ENCODE measurements at regions not wholly inside any gene's neighbourhood (a gene's known extent, or its start where the extent isn't known, plus 50 kb on each side); places are given as distances from the start of the nearest gene placed in this dataset.

DNA sequence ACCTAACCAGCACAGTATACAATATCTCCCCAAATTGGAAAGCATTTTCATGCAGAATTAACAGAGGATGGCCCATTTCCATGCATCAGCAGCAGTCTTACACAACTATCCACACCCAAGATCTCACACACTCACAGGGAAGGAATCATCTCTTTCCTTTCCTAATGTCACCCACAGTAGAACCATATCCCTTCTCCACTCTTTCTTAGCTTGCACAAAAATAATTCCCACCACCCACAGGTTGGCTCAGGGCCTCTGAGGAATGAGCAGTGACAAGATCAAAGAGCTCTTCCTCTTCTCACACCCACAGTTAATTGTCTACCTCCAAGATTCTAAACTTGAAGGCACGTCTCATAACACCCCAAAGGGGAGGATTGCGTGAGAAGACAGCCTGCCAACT is 217.7 kb upstream of the VEGFC start:
- Histone ChIP-seq H3K4me2 (ENCODE audit: low read depth, low read length) (no peak overlapping the region), H3K36me3 (replicated peaks in 1 of 2; ENCODE audit: control insufficient read depth in 1 of 2, insufficient read depth in 2 of 2, low read length in 2 of 2) (no peaks in the 10 kb centered on the region), H3K27me3 (ENCODE audit: control insufficient read depth in 1 of 2, insufficient read depth in 2 of 2, low read length in 2 of 2) (no peaks in the 10 kb centered on the region), H3K4me3 (replicated peaks in 1 of 3; ENCODE audit: insufficient read depth in 1 of 3, low read depth in 2 of 3, low read length in 3 of 3) (no peak overlapping the region), H3K9ac (ENCODE audit: insufficient read depth, low read depth, low read length) (no peak overlapping the region), H3K9me3 (ENCODE audit: low read length) (peaks cover 13% of the 10 kb centered on the region), H3K79me2 (ENCODE audit: insufficient read depth, low read length) (no peaks in the 10 kb centered on the region), H4K20me1 (ENCODE audit: insufficient read depth, low read length) (no peaks in the 10 kb centered on the region), H2AFZ (ENCODE audit: low read length) (no peak overlapping the region), H3K4me1 (ENCODE audit: insufficient read depth, low read length) (no peaks in the 10 kb centered on the region), H3K27ac (ENCODE audit: extremely low read length, insufficient read depth, low read length) (no peak overlapping the region)
- in situ Hi-C loops (cut with HindIII; ENCODE audit: extremely low pct_ligation_motif_present, low pct_unique_long_range_greater_than_20kb) (no loop called here), intact Hi-C loops (cut with micrococcal nuclease; ENCODE audit: unreplicated experiment) (no loop called here)
- ChIA-PET POLR2A (no interaction called here), CTCF (ENCODE audit: low intra/inter-chr PET ratio, low total read pairs) (no interaction called here)
- BruUV-seq (replicated peaks) = no TSS peak
- no peak for FAIRE-seq
- no peak for DNase-seq (ENCODE audit: low spot score)
- WGBS (ENCODE audit: low lambda C conversion rate) = 0% methylated on average over 2 of the region's 2 CpGs
- ATAC-seq = no peak
- TF ChIP-seq, protein P1, sequence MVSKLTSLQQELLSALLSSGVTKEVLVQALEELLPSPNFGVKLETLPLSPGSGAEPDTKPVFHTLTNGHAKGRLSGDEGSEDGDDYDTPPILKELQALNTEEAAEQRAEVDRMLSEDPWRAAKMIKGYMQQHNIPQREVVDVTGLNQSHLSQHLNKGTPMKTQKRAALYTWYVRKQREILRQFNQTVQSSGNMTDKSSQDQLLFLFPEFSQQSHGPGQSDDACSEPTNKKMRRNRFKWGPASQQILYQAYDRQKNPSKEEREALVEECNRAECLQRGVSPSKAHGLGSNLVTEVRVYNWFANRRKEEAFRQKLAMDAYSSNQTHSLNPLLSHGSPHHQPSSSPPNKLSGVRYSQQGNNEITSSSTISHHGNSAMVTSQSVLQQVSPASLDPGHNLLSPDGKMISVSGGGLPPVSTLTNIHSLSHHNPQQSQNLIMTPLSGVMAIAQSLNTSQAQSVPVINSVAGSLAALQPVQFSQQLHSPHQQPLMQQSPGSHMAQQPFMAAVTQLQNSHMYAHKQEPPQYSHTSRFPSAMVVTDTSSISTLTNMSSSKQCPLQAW (CRISPR knock-in tag; IDR thresholded peaks at IDR 0.05) = no peak
- TF ChIP-seq KDM3A (CRISPR knock-in tag; IDR thresholded peaks at IDR 0.05; ENCODE audit: low read depth) = no peak
- TF ChIP-seq ZFP36L2 (CRISPR knock-in tag; IDR thresholded peaks at IDR 0.05) = no peak
- TF ChIP-seq PHF20 (CRISPR knock-in tag; IDR thresholded peaks at IDR 0.05) = no peak
- TF ChIP-seq FOSL1 (CRISPR knock-in tag; IDR thresholded peaks at IDR 0.05; ENCODE audit: borderline replicate concordance) = no peak
- no peak for TF ChIP-seq ZKSCAN5 (CRISPR knock-in tag; IDR thresholded peaks at IDR 0.05)
- TF ChIP-seq, protein P2, sequence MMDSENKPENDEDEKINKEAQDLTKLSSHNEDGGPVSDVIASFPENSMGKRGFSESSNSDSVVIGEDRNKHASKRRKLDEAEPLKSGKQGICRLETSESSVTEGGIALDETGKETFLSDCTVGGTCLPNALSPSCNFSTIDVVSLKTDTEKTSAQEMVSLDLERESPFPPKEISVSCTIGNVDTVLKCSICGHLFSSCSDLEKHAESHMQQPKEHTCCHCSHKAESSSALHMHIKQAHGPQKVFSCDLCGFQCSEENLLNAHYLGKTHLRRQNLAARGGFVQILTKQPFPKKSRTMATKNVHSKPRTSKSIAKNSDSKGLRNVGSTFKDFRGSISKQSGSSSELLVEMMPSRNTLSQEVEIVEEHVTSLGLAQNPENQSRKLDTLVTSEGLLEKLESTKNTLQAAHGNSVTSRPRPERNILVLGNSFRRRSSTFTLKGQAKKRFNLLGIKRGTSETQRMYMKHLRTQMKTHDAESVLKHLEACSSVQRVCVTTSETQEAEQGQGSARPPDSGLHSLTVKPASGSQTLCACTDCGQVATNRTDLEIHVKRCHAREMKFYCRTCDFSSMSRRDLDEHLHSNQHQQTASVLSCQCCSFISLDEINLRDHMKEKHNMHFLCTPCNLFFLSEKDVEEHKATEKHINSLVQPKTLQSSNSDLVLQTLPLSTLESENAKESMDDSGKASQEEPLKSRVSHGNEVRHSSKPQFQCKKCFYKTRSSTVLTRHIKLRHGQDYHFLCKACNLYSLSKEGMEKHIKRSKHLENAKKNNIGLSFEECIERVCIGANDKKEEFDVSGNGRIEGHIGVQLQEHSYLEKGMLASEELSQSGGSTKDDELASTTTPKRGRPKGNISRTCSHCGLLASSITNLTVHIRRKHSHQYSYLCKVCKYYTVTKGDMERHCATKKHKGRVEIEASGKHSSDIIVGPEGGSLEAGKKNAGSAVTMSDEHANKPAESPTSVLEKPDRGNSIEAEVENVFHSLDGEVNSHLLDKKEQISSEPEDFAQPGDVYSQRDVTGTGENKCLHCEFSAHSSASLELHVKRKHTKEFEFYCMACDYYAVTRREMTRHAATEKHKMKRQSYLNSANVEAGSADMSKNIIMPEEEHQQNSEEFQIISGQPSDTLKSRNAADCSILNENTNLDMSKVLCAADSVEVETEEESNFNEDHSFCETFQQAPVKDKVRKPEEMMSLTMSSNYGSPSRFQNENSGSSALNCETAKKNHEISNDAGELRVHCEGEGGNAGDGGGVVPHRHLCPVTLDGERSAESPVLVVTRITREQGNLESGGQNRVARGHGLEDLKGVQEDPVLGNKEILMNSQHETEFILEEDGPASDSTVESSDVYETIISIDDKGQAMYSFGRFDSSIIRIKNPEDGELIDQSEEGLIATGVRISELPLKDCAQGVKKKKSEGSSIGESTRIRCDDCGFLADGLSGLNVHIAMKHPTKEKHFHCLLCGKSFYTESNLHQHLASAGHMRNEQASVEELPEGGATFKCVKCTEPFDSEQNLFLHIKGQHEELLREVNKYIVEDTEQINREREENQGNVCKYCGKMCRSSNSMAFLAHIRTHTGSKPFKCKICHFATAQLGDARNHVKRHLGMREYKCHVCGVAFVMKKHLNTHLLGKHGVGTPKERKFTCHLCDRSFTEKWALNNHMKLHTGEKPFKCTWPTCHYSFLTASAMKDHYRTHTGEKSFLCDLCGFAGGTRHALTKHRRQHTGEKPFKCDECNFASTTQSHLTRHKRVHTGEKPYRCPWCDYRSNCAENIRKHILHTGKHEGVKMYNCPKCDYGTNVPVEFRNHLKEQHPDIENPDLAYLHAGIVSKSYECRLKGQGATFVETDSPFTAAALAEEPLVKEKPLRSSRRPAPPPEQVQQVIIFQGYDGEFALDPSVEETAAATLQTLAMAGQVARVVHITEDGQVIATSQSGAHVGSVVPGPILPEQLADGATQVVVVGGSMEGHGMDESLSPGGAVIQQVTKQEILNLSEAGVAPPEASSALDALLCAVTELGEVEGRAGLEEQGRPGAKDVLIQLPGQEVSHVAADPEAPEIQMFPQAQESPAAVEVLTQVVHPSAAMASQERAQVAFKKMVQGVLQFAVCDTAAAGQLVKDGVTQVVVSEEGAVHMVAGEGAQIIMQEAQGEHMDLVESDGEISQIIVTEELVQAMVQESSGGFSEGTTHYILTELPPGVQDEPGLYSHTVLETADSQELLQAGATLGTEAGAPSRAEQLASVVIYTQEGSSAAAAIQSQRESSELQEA (CRISPR knock-in tag; IDR thresholded peaks at IDR 0.05; ENCODE audit: not compliant biosample characterization) = no peak
- TF ChIP-seq, protein P3, sequence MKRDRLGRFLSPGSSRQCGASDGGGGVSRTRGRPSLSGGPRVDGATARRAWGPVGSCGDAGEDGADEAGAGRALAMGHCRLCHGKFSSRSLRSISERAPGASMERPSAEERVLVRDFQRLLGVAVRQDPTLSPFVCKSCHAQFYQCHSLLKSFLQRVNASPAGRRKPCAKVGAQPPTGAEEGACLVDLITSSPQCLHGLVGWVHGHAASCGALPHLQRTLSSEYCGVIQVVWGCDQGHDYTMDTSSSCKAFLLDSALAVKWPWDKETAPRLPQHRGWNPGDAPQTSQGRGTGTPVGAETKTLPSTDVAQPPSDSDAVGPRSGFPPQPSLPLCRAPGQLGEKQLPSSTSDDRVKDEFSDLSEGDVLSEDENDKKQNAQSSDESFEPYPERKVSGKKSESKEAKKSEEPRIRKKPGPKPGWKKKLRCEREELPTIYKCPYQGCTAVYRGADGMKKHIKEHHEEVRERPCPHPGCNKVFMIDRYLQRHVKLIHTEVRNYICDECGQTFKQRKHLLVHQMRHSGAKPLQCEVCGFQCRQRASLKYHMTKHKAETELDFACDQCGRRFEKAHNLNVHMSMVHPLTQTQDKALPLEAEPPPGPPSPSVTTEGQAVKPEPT (CRISPR knock-in tag; IDR thresholded peaks at IDR 0.05; ENCODE audit: low read depth) = no peak
- TF ChIP-seq ZNF652 (CRISPR knock-in tag; IDR thresholded peaks at IDR 0.05; ENCODE audit: borderline replicate concordance, low read depth) = no peak
- no peak for TF ChIP-seq RBAK (CRISPR knock-in tag; IDR thresholded peaks at IDR 0.05)
- TF ChIP-seq, protein P4, sequence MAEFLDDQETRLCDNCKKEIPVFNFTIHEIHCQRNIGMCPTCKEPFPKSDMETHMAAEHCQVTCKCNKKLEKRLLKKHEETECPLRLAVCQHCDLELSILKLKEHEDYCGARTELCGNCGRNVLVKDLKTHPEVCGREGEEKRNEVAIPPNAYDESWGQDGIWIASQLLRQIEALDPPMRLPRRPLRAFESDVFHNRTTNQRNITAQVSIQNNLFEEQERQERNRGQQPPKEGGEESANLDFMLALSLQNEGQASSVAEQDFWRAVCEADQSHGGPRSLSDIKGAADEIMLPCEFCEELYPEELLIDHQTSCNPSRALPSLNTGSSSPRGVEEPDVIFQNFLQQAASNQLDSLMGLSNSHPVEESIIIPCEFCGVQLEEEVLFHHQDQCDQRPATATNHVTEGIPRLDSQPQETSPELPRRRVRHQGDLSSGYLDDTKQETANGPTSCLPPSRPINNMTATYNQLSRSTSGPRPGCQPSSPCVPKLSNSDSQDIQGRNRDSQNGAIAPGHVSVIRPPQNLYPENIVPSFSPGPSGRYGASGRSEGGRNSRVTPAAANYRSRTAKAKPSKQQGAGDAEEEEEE (CRISPR knock-in tag; IDR thresholded peaks at IDR 0.05; ENCODE audit: borderline replicate concordance) = no peak
- no peak for TF ChIP-seq TGIF2 (CRISPR knock-in tag; IDR thresholded peaks at IDR 0.05)
- no peak for TF ChIP-seq ZNF547 (CRISPR knock-in tag; IDR thresholded peaks at IDR 0.05)
